Left ventricle myocardium superior (tissue), 1 donor: ENCODE measurements at regions not wholly inside any gene's neighbourhood (a gene's known extent, or its start where the extent isn't known, plus 50 kb on each side); places are given as distances from the start of the nearest gene placed in this dataset.

Source experiments
- ATAC-seq: fragments of 200-7000 bp; cut with Tn5 transposase; one replicate; pipeline ENCODE4 v1.9.1; 2020; ENCODE audit warnings: mild to moderate bottlenecking, moderate library complexity
- DNase-seq: peaks from one replicate; pipeline ENCODE4 v3.0.0-alpha.2; 2020
- intact Hi-C: fragments of 100-400 bp; cut with micrococcal nuclease; formaldehyde crosslinking; loops from one replicate; pipeline ENCODE4 v1.11.0; 2022
- donor health status: DM: no; HTN: yes; CAD: no; lungs with severe emphysema.

GRCh38 chr5:27353970-27354369, 315.6 kb upstream of the CDH9 start:
- ATAC-seq, result no peak
- no peak for DNase-seq
- intact Hi-C loops, result no loop called here

GRCh38 chr5:27353540-27353939, 315.2 kb upstream of the CDH9 start:
- DNase-seq, result no peak
- ATAC-seq, result no peak
- intact Hi-C loops, result no loop called here

DNA sequence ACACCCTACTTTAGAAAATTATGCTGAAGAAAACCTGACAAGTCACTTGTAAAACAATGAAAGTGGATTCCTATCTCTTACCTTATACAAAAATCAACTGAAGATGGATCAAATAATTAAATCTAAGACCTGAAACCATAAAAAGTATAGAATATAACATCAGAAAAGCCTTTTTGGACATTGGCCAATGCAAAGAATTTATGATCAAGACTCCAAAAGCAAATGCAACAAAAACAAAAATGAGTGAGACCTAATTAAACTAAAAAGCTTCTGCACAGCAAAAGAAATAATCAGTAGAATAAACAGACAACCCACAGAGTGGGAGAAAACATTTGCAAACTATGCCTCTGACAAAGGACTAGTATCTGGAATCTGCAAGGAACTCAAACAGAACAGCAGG, 303.0 kb upstream of the CDH9 start:
- DNase-seq (no peak), ATAC-seq (no peak)
- intact Hi-C loops, result no loop called here

GRCh38 chr5:27336817-27337216, 298.4 kb upstream of the CDH9 start:
- intact Hi-C loops, result no loop called here
- ATAC-seq, result no peak
- DNase-seq, result no peak

DNA sequence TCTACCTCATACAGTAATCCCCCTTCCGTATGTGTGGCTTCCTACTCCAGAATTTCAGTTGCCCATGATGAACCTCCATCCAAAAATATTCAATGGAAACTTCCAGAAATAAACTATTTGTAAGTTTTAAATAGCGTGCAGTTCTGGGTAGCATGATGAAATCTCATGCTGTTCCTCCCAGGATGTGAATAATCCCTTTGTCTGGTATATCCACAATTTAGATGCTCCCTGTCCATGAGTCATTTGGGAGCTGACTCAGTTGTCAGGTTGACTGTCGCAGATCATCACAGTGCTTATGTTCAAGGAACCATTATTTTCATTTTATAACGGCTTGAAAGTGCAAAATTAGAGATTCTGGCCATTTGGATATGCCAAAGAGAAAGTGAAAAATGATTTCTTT, 290.1 kb upstream of the CDH9 start:
- DNase-seq (no peak), ATAC-seq (no peak)
- intact Hi-C loops, result no loop called here

DNA sequence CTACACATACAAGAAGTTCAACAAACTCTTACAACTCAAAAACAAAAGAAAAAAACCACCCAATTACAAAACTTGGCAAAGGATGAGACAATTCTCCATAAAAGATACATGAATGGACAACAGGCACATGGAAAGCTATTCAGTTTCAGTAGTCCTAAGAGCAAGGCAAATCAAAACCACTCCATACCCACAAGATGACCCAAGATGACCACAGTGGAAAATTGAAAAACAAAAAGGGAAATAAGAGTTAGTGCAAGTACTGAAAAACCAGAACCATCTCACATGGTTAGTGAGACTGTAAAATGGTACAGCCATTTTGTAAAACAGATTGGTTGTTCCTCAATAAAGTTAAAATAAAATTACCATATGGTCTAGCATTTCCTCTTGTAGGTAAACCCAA, 287.1 kb upstream of the CDH9 start:
- intact Hi-C loops, result no loop called here

DNA sequence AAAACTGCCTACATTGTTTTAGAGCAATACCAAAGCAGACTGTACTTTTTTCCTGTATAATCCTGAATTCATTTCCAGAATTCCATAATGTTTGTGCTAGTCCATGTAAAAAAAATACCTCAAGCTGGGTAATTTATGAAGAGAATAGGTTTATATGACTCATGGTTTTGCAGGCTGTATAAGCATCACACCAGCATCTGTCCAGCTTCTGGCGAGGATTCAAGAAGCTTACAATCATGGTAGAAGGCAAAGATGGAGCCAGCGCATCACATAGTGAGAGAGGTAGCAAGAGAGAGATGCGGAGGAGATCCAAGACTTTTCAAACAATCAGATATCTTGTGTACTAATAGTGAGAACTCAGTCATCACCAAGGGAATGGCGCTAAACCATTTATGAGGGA, 280.3 kb upstream of the CDH9 start:
- intact Hi-C loops, result no loop called here
- ATAC-seq (no peak), DNase-seq (no peak)

More for the DNA sequence above, 287.1 kb upstream of the CDH9 start:
- no peak for DNase-seq
- ATAC-seq, result no peak

DNA sequence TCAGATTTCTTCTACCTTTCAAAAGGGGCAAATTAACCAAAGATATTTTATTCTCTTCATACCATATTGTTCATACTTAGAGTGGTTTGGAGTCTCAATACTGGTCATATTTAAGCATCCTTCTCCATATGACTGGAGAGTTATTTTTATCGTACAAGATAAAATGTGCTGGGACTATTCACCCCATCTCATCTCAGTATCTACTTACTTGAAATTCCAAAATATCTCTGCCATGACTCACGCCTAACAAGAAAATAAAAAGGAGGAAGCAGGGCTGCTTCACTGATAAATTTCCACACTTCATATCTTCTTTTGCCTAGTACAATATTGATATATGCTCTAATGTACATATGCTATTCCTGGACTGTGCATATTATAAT, 277.9 kb upstream of the CDH9 start:
- no peak for ATAC-seq
- no peak for DNase-seq
- intact Hi-C loops, result no loop called here

DNA sequence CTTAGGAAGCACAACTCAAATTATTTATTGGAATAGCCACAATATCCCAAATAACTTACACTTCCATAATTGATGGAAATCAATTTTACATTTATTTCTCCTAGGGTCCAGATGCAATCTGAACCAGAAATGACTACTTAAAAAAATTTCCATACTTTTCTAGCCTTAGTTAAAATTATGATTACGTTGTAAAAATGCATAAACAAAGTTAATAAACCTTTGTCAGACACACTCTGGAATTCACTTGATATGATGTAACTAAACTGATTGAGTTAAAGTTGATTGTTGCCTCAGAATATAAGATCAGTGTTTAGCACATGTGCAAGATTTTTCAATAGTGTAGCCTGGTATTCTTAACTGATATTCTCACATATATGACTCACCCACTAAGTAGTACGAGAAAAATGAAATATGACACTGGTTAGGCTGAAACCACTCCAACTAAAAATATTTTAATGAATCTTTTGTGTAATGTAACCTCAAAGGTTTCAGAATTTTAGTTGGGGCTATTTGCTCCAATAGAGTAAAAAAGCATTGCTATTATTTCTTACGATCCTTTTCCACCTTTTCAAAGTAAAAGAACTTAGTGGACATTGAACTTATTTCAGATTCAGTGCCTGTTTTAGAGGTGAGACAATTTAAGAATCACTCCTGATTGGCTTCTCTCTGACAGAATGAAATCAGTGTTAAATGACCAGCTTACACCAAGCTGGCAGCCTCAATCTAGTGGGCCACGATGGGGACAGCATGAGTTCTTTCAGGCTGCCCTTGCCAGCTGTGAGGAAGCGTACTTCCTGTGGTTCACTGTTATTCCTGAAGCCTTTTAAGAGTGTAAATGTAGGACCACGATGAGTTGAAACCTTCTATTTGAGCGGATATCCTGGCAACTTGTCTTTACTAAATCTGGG, 277.2 kb upstream of the CDH9 start:
- intact Hi-C loops, result no loop called here
- no peak for DNase-seq
- no peak for ATAC-seq

DNA sequence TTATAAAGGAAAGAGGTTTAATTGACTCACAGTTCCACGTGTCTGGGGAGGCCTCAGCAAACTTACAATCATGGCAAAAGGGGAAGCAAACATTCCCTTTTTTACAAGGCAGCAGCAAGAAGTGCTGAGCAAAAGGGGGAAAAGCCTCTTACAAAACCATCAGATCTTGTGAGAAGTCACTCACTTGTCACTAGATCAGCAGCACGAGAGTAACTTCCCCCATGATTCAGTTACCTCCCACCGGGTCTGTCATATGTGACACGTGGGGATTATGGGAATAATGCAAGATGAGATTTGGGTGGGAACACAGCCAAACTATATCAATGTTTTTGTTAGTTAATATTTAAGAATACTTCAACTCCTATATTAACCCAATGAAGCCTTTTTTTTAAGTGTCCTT, 275.2 kb upstream of the CDH9 start:
- DNase-seq, result no peak
- no peak for ATAC-seq
- intact Hi-C loops, result no loop called here

GRCh38 chr5:27312291-27312893, 274.0 kb upstream of the CDH9 start:
- intact Hi-C loops, result no loop called here
- no peak for DNase-seq
- no peak for ATAC-seq

DNA sequence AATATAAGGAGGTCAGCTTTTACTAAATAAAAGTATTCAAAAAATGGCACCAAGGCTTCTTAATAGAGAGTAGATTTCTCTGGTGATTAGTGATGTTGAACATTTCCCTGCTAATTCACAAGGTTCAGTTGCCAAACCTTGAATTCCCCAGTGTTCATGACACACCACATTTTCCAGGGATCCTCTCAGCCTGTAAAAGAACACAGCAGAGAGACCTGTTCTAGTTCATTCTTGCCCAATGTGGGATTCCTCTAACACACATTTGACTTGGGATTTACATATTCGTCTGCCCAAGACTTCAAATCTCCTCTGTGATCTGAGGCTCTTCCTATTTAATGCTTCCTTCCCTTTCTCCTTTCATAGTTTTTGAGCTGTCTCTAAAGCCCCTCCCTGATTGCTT, 273.2 kb upstream of the CDH9 start:
- ATAC-seq (no peak), DNase-seq (no peak)
- intact Hi-C loops, result no loop called here

GRCh38 chr5:27308153-27308552, 269.8 kb upstream of the CDH9 start:
- intact Hi-C loops, result no loop called here
- ATAC-seq (no peak), DNase-seq (no peak)

DNA sequence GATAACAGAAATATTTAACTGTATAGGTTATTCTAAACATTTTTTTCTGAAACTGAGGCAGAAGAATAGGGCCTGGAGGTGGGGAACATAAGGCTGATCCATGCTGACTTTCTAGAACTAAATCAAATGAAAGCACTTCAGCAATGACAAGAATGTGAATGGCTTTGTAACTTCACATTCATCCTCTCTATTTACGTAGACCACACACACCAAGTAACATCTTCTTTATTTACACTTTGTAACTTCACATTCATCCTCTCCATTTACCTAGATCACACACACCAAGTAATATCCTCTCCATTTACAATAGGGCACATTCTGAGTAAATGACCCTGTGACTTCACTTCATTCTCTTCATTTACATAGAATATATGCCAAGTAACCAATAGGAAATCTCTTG, 251.8 kb upstream of the CDH9 start:
- no peak for DNase-seq
- intact Hi-C loops, result no loop called here
- ATAC-seq, result no peak

- no peak for ATAC-seq
- intact Hi-C loops, result no loop called here
- DNase-seq, result no peak
These were observed 237.7 kb upstream of the CDH9 start for GRCh38 chr5:27276119-27276518.

DNA sequence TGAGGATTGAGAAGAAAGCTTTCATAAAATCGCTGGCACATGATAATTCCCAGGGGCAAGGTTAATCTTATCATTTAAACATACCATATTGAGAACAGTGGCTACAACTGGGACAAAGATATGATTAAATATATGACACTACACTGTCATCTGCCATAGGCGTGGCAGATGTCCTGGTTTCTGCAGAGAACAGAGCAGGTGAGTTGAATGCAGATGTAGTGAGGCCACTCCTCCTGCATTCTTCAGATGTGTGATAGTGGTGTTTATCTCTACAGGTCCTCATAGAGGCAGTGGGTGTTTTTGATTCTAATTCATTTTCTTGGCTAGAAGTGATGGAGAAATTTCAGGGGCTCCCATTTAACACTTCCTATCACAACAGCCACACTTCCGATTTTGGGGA, 237.0 kb upstream of the CDH9 start:
- intact Hi-C loops, result no loop called here
- ATAC-seq (no peak), DNase-seq (no peak)

DNA sequence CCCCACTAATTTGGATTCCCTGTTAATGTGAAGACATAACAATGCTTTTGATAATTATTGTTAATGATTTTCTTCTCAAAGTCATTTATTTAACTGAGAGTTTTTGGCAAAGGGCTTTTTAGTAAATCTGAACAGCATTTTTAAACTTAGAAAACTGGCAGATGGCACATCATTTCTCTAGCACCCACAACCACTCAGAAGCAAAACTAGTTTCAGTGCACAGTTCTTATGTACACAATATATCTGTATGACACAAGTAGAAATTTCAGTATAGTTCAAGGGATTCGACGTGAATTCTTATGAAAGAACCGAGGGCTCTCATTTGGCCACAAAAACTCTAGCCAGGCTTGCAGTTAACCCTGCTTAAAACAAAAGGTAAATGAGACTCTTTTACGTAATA, 231.4 kb upstream of the CDH9 start:
- DNase-seq (no peak), ATAC-seq (no peak)
- intact Hi-C loops, result no loop called here

GRCh38 chr5:27267209-27267824, 228.9 kb upstream of the CDH9 start:
- intact Hi-C loops, result no loop called here
- DNase-seq, result no peak
- no peak for ATAC-seq

DNA sequence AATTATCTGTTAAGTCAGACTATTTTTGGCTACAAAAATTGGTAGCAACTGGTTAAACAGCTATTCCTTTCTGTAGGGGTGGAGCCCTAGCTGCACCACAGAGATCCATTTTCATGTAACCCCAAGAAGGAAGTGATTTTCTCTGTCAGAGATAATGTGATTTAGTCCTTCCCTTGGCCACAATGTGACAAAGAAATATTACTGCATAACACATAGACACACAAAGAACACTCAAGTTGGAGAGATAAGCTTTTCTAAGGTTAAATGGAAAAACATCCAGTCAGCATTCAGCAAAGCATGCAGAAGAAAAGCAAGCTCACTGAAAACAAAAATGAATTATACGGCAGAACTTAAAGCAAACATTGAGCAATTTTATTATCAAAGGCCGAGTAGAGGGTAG, 227.8 kb upstream of the CDH9 start:
- intact Hi-C loops, result no loop called here
- no peak for ATAC-seq

GRCh38 chr5:27257696-27258095, 219.3 kb upstream of the CDH9 start:
- DNase-seq (no peak), ATAC-seq (no peak)
- intact Hi-C loops, result no loop called here

More for the DNA sequence above, 227.8 kb upstream of the CDH9 start:
- no peak for DNase-seq

DNA sequence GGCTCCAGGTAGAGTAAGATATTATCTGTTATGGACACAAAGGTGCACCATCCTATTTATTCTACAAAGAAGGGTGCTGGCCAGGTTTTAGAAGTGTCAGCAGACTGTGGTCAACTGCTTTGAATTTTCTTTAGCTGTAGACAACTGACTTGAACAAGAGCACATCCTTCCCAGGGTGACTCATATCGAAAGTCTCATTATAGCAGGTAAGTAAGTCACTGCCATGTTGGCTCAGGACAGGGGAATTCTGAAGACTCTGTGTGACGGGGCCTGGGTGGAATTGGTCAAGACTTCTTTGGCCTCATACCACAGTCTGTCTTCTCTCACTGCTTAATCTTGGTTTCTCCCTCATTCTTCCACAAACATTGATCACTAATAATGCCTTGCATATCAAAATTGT, 214.5 kb upstream of the CDH9 start:
- ATAC-seq (no peak), DNase-seq (no peak)
- intact Hi-C loops, result no loop called here
